HepG2 (cell line): ENCODE measurements at regions not wholly inside any gene's neighbourhood (a gene's known extent, or its start where the extent isn't known, plus 50 kb on each side); places are given as distances from the start of the nearest gene placed in this dataset.

Experiments used
- ATAC-seq: fragments of 200-7000 bp; cut with Tn5 transposase; 3 replicates; pipeline ENCODE4 v1.9.1; 2020; ENCODE audit warnings: mild to moderate bottlenecking, moderate library complexity
- BruUV-seq: library from RNA; stranded (reverse); fragments of 400-500 nt; replicated peaks from 2 replicates; lab custom pipeline; 2021; lab: Mats Ljungman, UMichigan
- CTCF ChIA-PET: fragments of 300-600 bp; formaldehyde crosslinking; extraction: SDS; loops from one replicate; lab custom pipeline; 2021; ENCODE audit warnings: low total read pairs, inconsistent platforms, low intra/inter-chr PET ratio; lab: Yijun Ruan, JAX
- POLR2A ChIA-PET: fragments of 350-600 bp; sonication (Branson Sonifier 250); formaldehyde crosslinking; loops from one replicate; lab custom pipeline; 2020; ENCODE audit warnings: antibody characterized with exemption, inconsistent platforms; lab: Yijun Ruan, JAX
- DNase-seq: peaks from one replicate; pipeline ENCODE4 v3.0.0-alpha.2; 2015; ENCODE audit warnings: low spot score
- FAIRE-seq: peaks from 3 replicates; lab custom pipeline; 2011; peaks lifted over from hg19 to GRCh38; lab: Jason Lieb, UNC
- H2AFZ ChIP-seq: one replicate; pipeline ENCODE4 v1.6.1; 2011; ENCODE audit warnings: low read length, inconsistent platforms
- H3K27ac ChIP-seq: fragments of 300-600 bp; 3 replicates; pipeline ENCODE4 v1.8.0; 2011; ENCODE audit warnings: mixed run types, mild to moderate bottlenecking, mixed read lengths, low read length, inconsistent platforms; ENCODE audit not compliant: insufficient read depth; ENCODE audit errors: extremely low read length
- H3K27me3 ChIP-seq, 2 experiments: fragments of 200-600 bp in 1 of 2; 2 replicates in 1 of 2; 3 replicates in 1 of 2; pipeline versions ENCODE4 v1.6.0 to v1.8.0; 2011; ENCODE audit warnings: low read length in 2 of 2, mild to moderate bottlenecking in 2 of 2, moderate library complexity in 2 of 2, inconsistent platforms in 1 of 2; ENCODE audit not compliant: insufficient read depth in 2 of 2, control insufficient read depth in 1 of 2
- H3K36me3 ChIP-seq, 2 experiments: fragments of 200-600 bp in 1 of 2; replicated peaks in 1 of 2; 2 replicates in 1 of 2; 3 replicates in 1 of 2; pipeline versions ENCODE4 v1.5.1 to v1.8.0; 2011; ENCODE audit warnings: low read length in 2 of 2, inconsistent platforms in 1 of 2; ENCODE audit not compliant: insufficient read depth in 2 of 2, control insufficient read depth in 1 of 2
- H3K4me1 ChIP-seq: 2 replicates; pipeline ENCODE4 v1.5.1; 2012; ENCODE audit warnings: low read length, inconsistent platforms; ENCODE audit not compliant: insufficient read depth
- H3K4me2 ChIP-seq: 2 replicates; pipeline ENCODE4 v1.6.0; 2011; ENCODE audit warnings: low read depth, low read length, inconsistent platforms
- H3K4me3 ChIP-seq, 3 experiments: fragments of 200-600 bp in 1 of 3; sonication (generic), shearing (Covaris generic) in 1 of 3; replicated peaks in 1 of 3; 2 replicates each; pipeline ENCODE4 v1.5.1; 2011 to 2016; ENCODE audit warnings: low read length in 3 of 3, inconsistent platforms in 2 of 3, low read depth in 2 of 3, mild to moderate bottlenecking in 2 of 3, control low read depth in 1 of 3, mixed read lengths in 1 of 3; ENCODE audit not compliant: insufficient read depth in 1 of 3
- H3K79me2 ChIP-seq: one replicate; pipeline ENCODE4 v1.6.1; 2011; ENCODE audit warnings: low read length, inconsistent platforms; ENCODE audit not compliant: insufficient read depth
- H3K9ac ChIP-seq: 2 replicates; pipeline ENCODE4 v1.6.0; 2011; ENCODE audit warnings: mild to moderate bottlenecking, low read depth, low read length, inconsistent platforms; ENCODE audit not compliant: insufficient read depth
- H3K9me3 ChIP-seq: 2 replicates; pipeline ENCODE4 v1.5.1; 2012; ENCODE audit warnings: mild to moderate bottlenecking, low read length
- H4K20me1 ChIP-seq: 2 replicates; pipeline ENCODE4 v1.6.0; 2011; ENCODE audit warnings: inconsistent platforms, mild to moderate bottlenecking, low read length, moderate library complexity; ENCODE audit not compliant: insufficient read depth
- GABPB1 ChIP-seq: IDR thresholded peaks from 2 replicates; pipeline ENCODE4 v1.6.1; 2016; ENCODE audit warnings: mild to moderate bottlenecking, missing genetic modification reagents, moderate library complexity, missing compliant biosample characterization
- IRX3 ChIP-seq: sonication (generic); formaldehyde crosslinking; IDR thresholded peaks from 2 replicates; pipeline ENCODE4 v1.8.1; 2023; ENCODE audit warnings: mild to moderate bottlenecking, low read depth, missing genetic modification reagents, borderline replicate concordance
- MEF2D ChIP-seq: sonication (generic); formaldehyde crosslinking; IDR thresholded peaks from 2 replicates; pipeline ENCODE4 v1.5.1; 2020; ENCODE audit warnings: mild to moderate bottlenecking, missing genetic modification reagents
- MIXL1 ChIP-seq: IDR thresholded peaks from 2 replicates; pipeline ENCODE4 v1.6.1; 2016
- NKX3-1 ChIP-seq: sonication (generic); formaldehyde crosslinking; IDR thresholded peaks from 2 replicates; pipeline ENCODE4 v1.5.0; 2020; ENCODE audit warnings: missing genetic modification reagents
- RXRB ChIP-seq: IDR thresholded peaks from 2 replicates; pipeline ENCODE4 v1.6.1; 2016; ENCODE audit warnings: borderline replicate concordance, missing genetic modification reagents, missing compliant biosample characterization
- SPEN ChIP-seq: sonication (generic); formaldehyde crosslinking; IDR thresholded peaks from 2 replicates; pipeline ENCODE4 v1.5.1; 2020; ENCODE audit warnings: low read depth, mild to moderate bottlenecking, missing genetic modification reagents
- SRSF4 ChIP-seq: fragments of 200-400 bp; formaldehyde crosslinking; IDR thresholded peaks from one replicate; pipeline ENCODE4 v1.6.1; 2018; ENCODE audit warnings: mild to moderate bottlenecking, low read depth, low read length, moderate library complexity; ENCODE audit not compliant: poor library complexity, severe bottlenecking
- XBP1 ChIP-seq: sonication (generic); formaldehyde crosslinking; IDR thresholded peaks from 2 replicates; pipeline ENCODE4 v1.5.0; 2020; ENCODE audit warnings: missing genetic modification reagents
- ZNF230 ChIP-seq: sonication (generic); formaldehyde crosslinking; IDR thresholded peaks from 2 replicates; pipeline ENCODE4 v1.4.0; 2020; ENCODE audit warnings: mild to moderate bottlenecking, missing genetic modification reagents
- ZNF331 ChIP-seq: sonication (generic); formaldehyde crosslinking; IDR thresholded peaks from 2 replicates; pipeline ENCODE4 v1.4.0; 2020; ENCODE audit warnings: missing genetic modification reagents
- ZNF558 ChIP-seq: sonication (generic); formaldehyde crosslinking; IDR thresholded peaks from 2 replicates; pipeline ENCODE4 v1.9.0; 2022; ENCODE audit warnings: mild to moderate bottlenecking, missing genetic modification reagents, borderline replicate concordance
- ZNF605 ChIP-seq: sonication (generic); formaldehyde crosslinking; IDR thresholded peaks from 2 replicates; pipeline ENCODE4 v1.8.0; 2022; ENCODE audit warnings: mild to moderate bottlenecking, missing genetic modification reagents
- ZNF703 ChIP-seq: sonication (generic); formaldehyde crosslinking; IDR thresholded peaks from 2 replicates; pipeline ENCODE4 v1.5.1; 2020; ENCODE audit warnings: missing genetic modification reagents, mild to moderate bottlenecking, moderate library complexity, borderline replicate concordance
- ZNF784 ChIP-seq: sonication (generic); formaldehyde crosslinking; IDR thresholded peaks from 2 replicates; pipeline ENCODE4 v1.5.1; 2020; ENCODE audit warnings: missing genetic modification reagents, mild to moderate bottlenecking, borderline replicate concordance
- WGBS: methylation state at CpG from one replicate; pipeline ENCODE4 v1.1.6; 2017; ENCODE audit warnings: low lambda C conversion rate; 5-methylcytosine and 5-hydroxymethylcytosine counted together
- in situ Hi-C: cut with HindIII; loops from 2 replicates; pipeline ENCODE4 v1.10.0; 2017; ENCODE audit warnings: low pct_unique_long_range_greater_than_20kb; ENCODE audit not compliant: extremely low pct_ligation_motif_present
- intact Hi-C: fragments of 100-400 bp; cut with micrococcal nuclease; formaldehyde crosslinking; loops from one replicate; pipeline ENCODE4 v1.10.0; 2022; ENCODE audit not compliant: unreplicated experiment

DNA sequence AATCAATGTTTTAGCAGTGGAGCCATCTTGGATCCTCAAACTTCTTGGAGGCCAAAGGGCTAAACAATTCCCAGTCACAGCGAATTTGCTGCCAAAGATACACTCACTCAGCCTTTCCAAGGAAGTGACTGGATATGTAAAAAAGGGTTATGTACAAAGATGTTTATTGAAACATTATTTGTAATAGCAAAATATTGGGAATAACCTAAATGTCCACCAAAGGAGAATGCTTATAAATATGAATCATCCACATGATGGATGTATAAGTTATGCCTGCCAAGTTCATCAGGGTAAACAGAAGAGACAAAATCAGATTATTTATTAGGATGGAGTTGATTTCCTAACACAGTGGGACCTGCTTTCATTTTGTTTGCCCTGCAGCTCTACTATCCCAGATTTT is 145.2 kb upstream of the ABCA1 start:
- Histone ChIP-seq H3K27ac (no peak overlapping the region), H3K79me2 (no peaks in the 10 kb centered on the region), H3K27me3 (no peaks in the 10 kb centered on the region; a peak in 1 of 5 replicates), H3K9me3 (no peaks in the 10 kb centered on the region), H4K20me1 (no peaks in the 10 kb centered on the region), H3K4me3 (no peak overlapping the region), H3K9ac (no peak overlapping the region), H3K36me3 (no peaks in the 10 kb centered on the region), H2AFZ (no peak overlapping the region), H3K4me2 (no peak overlapping the region), H3K4me1 (peaks cover 36% of the 10 kb centered on the region)
- intact Hi-C loops (no loop called here), in situ Hi-C loops (no loop called here)
- no peak for FAIRE-seq
- ChIA-PET POLR2A (no interaction called here), CTCF (no interaction called here)
- no peak for DNase-seq
- TF ChIP-seq MIXL1 (no peak), SPEN (CRISPR knock-in tag) (no peak), IRX3 (CRISPR knock-in tag) (no peak), XBP1 (CRISPR knock-in tag) (no peak), ZNF558 (CRISPR knock-in tag) (no peak), ZNF784 (no peak), GABPB1 (CRISPR knock-in tag) (no peak), MEF2D (CRISPR knock-in tag) (no peak), ZNF230 (no peak), SRSF4 (no peak), NKX3-1 (CRISPR knock-in tag) (no peak), ZNF605 (no peak), ZNF331 (CRISPR knock-in tag) (no peak), ZNF703 (CRISPR knock-in tag) (no peak), RXRB (CRISPR knock-in tag) (no peak)
- ATAC-seq: no peak
- 0% methylated on average over 1 of the region's 1 CpG for WGBS
- no TSS peak for BruUV-seq
